Neural progenitor cell (in vitro differentiated cells): ENCODE measurements at regions not wholly inside any gene's neighbourhood (a gene's known extent, or its start where the extent isn't known, plus 50 kb on each side); places are given as distances from the start of the nearest gene placed in this dataset.

Experiments used
- CTCF ChIP-seq: fragments of 200-600 bp; sonication (generic); IDR thresholded peaks from 2 replicates; pipeline ENCODE4 v1.5.1; 2017; ENCODE audit warnings: antibody characterized with exemption, mild to moderate bottlenecking
- EZH2 ChIP-seq: fragments of 200-600 bp; sonication (generic); IDR thresholded peaks from 2 replicates; pipeline ENCODE4 v1.6.1; 2017; ENCODE audit warnings: antibody characterized with exemption, mild to moderate bottlenecking, moderate library complexity

GRCh38 chr5:167587772-167588437, 703.5 kb upstream of the WWC1 start:
- TF ChIP-seq CTCF (peak; percentile 72), EZH2 (no peak)
